ENCODE measurements at regions not wholly inside any gene's neighbourhood (a gene's known extent, or its start where the extent isn't known, plus 50 kb on each side); places are given as distances from the start of the nearest gene placed in this dataset.

DNA sequence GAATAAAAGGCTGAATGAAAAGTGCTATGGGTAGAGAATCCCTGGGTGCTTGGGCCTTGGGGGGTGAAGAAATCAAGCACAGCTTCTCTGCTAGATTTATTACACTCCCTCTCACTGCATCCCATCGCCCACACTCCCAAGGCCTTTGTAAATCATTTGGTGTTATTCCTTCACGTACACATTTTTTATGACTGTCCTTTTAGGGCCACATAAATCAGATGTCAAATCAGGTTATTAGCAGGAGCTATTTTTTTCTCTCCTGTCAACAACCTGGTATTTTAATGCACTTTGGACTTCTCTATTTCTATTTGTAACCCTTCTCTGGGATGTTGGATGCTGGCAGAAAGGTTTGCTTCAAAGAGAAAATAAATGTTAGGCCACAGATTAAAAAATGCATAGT, 408.8 kb downstream of the INSC start:
- no peak for TF ChIP-seq EZH2 (IDR thresholded peaks at IDR 0.05)
- TF ChIP-seq POLR2AphosphoS5 (IDR thresholded peaks at IDR 0.05; ENCODE audit: borderline replicate concordance, low read depth, low read length): no peak

Data from SK-N-MC (cell line).